ENCODE measurements at regions not wholly inside any gene's neighbourhood (a gene's known extent, or its start where the extent isn't known, plus 50 kb on each side); places are given as distances from the start of the nearest gene placed in this dataset.

DNA sequence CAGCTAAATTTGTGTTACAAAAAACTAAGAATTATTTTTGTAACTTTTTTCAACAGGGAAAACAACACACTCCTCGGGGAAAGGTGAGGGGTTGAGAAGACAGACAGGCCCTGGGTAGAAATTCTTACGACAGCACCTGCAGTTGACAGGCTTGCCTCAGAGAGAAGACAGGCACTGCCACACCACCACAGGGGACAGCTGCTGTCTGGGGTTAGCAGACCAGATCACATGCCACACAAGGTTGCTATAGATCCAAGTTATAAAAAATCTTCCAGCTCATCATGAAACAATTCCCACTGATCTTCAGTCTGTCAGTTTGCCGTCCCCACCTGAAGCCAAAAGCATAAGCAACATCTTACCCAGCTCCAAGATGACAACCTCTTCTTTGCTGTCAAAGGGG, 143.2 kb upstream of the ZCCHC13 start:
- TF ChIP-seq, protein P1, sequence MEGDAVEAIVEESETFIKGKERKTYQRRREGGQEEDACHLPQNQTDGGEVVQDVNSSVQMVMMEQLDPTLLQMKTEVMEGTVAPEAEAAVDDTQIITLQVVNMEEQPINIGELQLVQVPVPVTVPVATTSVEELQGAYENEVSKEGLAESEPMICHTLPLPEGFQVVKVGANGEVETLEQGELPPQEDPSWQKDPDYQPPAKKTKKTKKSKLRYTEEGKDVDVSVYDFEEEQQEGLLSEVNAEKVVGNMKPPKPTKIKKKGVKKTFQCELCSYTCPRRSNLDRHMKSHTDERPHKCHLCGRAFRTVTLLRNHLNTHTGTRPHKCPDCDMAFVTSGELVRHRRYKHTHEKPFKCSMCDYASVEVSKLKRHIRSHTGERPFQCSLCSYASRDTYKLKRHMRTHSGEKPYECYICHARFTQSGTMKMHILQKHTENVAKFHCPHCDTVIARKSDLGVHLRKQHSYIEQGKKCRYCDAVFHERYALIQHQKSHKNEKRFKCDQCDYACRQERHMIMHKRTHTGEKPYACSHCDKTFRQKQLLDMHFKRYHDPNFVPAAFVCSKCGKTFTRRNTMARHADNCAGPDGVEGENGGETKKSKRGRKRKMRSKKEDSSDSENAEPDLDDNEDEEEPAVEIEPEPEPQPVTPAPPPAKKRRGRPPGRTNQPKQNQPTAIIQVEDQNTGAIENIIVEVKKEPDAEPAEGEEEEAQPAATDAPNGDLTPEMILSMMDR (IDR thresholded peaks at IDR 0.05; ENCODE audit: low read depth, low read length, poor library complexity, severe bottlenecking) = no peak
- TF ChIP-seq EZH2phosphoT487 (IDR thresholded peaks at IDR 0.05; ENCODE audit: borderline replicate concordance, low read length) = no peak

All from DOHH2 (cell line).